A673 (cell line): ENCODE measurements at regions not wholly inside any gene's neighbourhood (a gene's known extent, or its start where the extent isn't known, plus 50 kb on each side); places are given as distances from the start of the nearest gene placed in this dataset.

Experiments used
- BruUV-seq: library from RNA; stranded (reverse); fragments of 400-500 nt; replicated peaks from 2 replicates; lab custom pipeline; 2021; lab: Mats Ljungman, UMichigan
- CTCF ChIA-PET: fragments of 300-600 bp; sonication (Branson Sonifier 250); formaldehyde crosslinking; loops from one replicate; lab custom pipeline; 2022; ENCODE audit warnings: antibody characterized with exemption; lab: Charles Lee
- POLR2A ChIA-PET: fragments of 300-600 bp; sonication (Branson Sonifier 250); formaldehyde crosslinking; loops from one replicate; lab custom pipeline; 2022; ENCODE audit warnings: antibody characterized with exemption; ENCODE audit not compliant: low non-redundant PET; lab: Charles Lee
- DNase-seq: peaks from one replicate; pipeline ENCODE4 v3.0.0-alpha.2; 2015; ENCODE audit warnings: low spot score
- H3K27ac ChIP-seq: fragments of 200-600 bp; sonication (generic); 2 replicates; pipeline ENCODE4 v1.5.1; 2016; ENCODE audit warnings: mixed run types, low read depth, mild to moderate bottlenecking, mixed read lengths, antibody characterized with exemption, low read length; ENCODE audit not compliant: poor library complexity, severe bottlenecking
- H3K27me3 ChIP-seq: fragments of 200-600 bp; sonication (generic); replicated peaks from 2 replicates; pipeline ENCODE4 v1.6.1; 2017; ENCODE audit warnings: mixed run types, low read depth, mild to moderate bottlenecking, mixed read lengths, antibody characterized with exemption, low read length; ENCODE audit not compliant: insufficient read depth, poor library complexity
- H3K36me3 ChIP-seq: fragments of 200-600 bp; sonication (generic); 2 replicates; pipeline ENCODE4 v1.6.1; 2016; ENCODE audit warnings: mixed run types, mild to moderate bottlenecking, mixed read lengths, antibody characterized with exemption, low read length; ENCODE audit not compliant: insufficient read depth, poor library complexity, severe bottlenecking
- H3K4me1 ChIP-seq: fragments of 200-600 bp; sonication (generic); 2 replicates; pipeline ENCODE4 v1.6.1; 2017; ENCODE audit warnings: mixed run types, mild to moderate bottlenecking, mixed read lengths, antibody characterized with exemption, low read length; ENCODE audit not compliant: insufficient read depth, poor library complexity, severe bottlenecking
- H3K4me3 ChIP-seq: fragments of 200-600 bp; sonication (generic); 2 replicates; pipeline ENCODE4 v1.5.1; 2016; ENCODE audit warnings: low read depth, mixed run types, mild to moderate bottlenecking, mixed read lengths, low read length; ENCODE audit not compliant: poor library complexity, severe bottlenecking
- H3K9me3 ChIP-seq: fragments of 200-600 bp; sonication (generic); 2 replicates; pipeline ENCODE4 v1.6.1; 2016; ENCODE audit warnings: mixed run types, low read depth, mild to moderate bottlenecking, mixed read lengths, antibody characterized with exemption, low read length; ENCODE audit not compliant: poor library complexity, severe bottlenecking
- CTCF ChIP-seq: fragments of 300-800, 200-600 bp; sonication (generic); conservative IDR thresholded peaks from 2 replicates; pipeline ENCODE4 v1.5.1; 2017; ENCODE audit warnings: low read depth, mild to moderate bottlenecking, antibody characterized with exemption, low read length, moderate library complexity, mixed read lengths
- EZH2 ChIP-seq: fragments of 200-600 bp; sonication (generic); IDR thresholded peaks from 2 replicates; pipeline ENCODE4 v1.6.1; 2017; ENCODE audit warnings: borderline replicate concordance, low read depth, mild to moderate bottlenecking, mixed read lengths, antibody characterized with exemption, low read length; ENCODE audit not compliant: poor library complexity, severe bottlenecking
- intact Hi-C: fragments of 100-400 bp; cut with micrococcal nuclease; formaldehyde crosslinking; loops from one replicate; pipeline ENCODE4 v1.10.0; 2022; ENCODE audit not compliant: unreplicated experiment

DNA sequence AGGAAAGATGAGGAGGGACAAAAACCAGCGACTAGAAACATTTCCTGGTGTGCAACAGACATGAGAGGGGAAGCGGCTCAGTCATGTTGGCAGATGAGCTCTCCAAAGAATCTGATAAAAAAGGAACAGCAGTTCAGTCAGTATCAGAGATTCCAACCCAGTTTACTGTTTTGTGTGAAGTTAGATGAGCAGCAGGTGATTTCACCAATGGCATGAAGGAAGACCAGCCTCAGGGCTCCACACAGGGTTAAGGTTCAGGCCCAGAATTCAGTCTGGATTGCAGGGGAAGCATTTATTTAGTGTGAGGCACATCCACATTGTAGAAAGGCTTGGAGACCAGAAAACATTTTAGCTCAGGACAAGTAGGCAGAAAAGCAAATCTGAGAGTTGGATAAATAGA, 317.8 kb downstream of the C6orf118 start:
- Histone ChIP-seq H3K36me3 (no peaks in the 10 kb centered on the region), H3K4me3 (no peak overlapping the region), H3K4me1 (no peaks in the 10 kb centered on the region), H3K27ac (no peak overlapping the region), H3K9me3 (no peaks in the 10 kb centered on the region), H3K27me3 (peaks cover 6% of the 10 kb centered on the region)
- ChIA-PET CTCF (no interaction called here), POLR2A (no interaction called here)
- no peak for TF ChIP-seq CTCF
- no peak for TF ChIP-seq EZH2
- no peak for DNase-seq
- no TSS peak for BruUV-seq
- intact Hi-C loops: no loop called here

- no peaks in the 10 kb centered on the region for H3K36me3 ChIP-seq
- H3K27me3 ChIP-seq: peaks cover 6% of the 10 kb centered on the region
- ChIA-PET CTCF (no interaction called here), POLR2A (no interaction called here)
- DNase-seq: no peak
- H3K4me3 ChIP-seq: no peak overlapping the region
- H3K4me1 ChIP-seq: no peaks in the 10 kb centered on the region
- no peak overlapping the region for H3K27ac ChIP-seq
- TF ChIP-seq CTCF (no peak), EZH2 (no peak)
- intact Hi-C loops: no loop called here
- no TSS peak for BruUV-seq
- H3K9me3 ChIP-seq: no peaks in the 10 kb centered on the region
Observed at GRCh38 chr6:164990901-164991300, 318.5 kb downstream of the C6orf118 start.

- Histone ChIP-seq H3K9me3 (no peaks in the 10 kb centered on the region), H3K4me3 (no peak overlapping the region), H3K27me3 (no peaks in the 10 kb centered on the region), H3K4me1 (no peaks in the 10 kb centered on the region), H3K36me3 (no peaks in the 10 kb centered on the region), H3K27ac (no peak overlapping the region)
- intact Hi-C loops: no loop called here
- no peak for TF ChIP-seq EZH2
- no peak for TF ChIP-seq CTCF
- CTCF ChIA-PET: no interaction called here
- POLR2A ChIA-PET: no interaction called here
- no peak for DNase-seq
- no TSS peak for BruUV-seq
Observed at GRCh38 chr6:164982389-164982788, 327.0 kb downstream of the C6orf118 start.
